Suprapubic skin (tissue), 4 donors: ENCODE measurements at regions not wholly inside any gene's neighbourhood (a gene's known extent, or its start where the extent isn't known, plus 50 kb on each side); places are given as distances from the start of the nearest gene placed in this dataset.

Experiments
- POLR2A ChIP-seq, 2 donors: fragments of 450-650 bp; IDR thresholded peaks; one replicate each; pipeline ENCODE4 v1.6.1; 2017; ENCODE audit warnings: antibody characterized with exemption in 2 of 2, mild to moderate bottlenecking in 2 of 2, moderate library complexity in 2 of 2
- POLR2AphosphoS5 ChIP-seq, 3 donors: sonication (generic); formaldehyde crosslinking; IDR thresholded peaks; one replicate each; pipeline ENCODE4 v1.6.1; 2017; ENCODE audit warnings: antibody characterized with exemption in 3 of 3
- TF ChIP-seq, protein P1 (sequence below), 2 donors: fragments of 200-600 bp in 1 of 2; fragments of 450-650 bp in 1 of 2; sonication (generic) in 1 of 2; IDR thresholded peaks; one replicate each; pipeline ENCODE4 v1.5.1; 2016 to 2019; ENCODE audit warnings: antibody characterized with exemption in 2 of 2, mild to moderate bottlenecking in 1 of 2, moderate library complexity in 1 of 2

DNA sequence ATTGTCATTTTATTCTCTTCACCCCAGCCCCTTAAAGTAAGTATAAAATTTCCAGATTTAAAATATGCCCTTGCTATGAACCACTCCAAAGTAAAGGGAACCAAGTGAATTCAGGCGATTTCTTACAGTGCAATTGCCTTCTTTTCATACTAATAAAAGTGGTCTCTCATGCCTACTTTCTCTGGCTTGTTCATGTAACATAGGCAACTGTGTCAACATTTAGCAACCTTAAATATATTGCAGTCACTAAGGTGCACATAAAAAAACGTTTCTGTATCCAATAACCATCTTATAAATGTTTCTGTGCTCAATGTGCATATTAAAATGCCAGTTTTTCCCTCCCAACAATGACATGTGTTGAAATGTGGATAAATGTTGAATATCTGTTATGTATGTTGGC, 271.6 kb upstream of the DCN start:
- TF ChIP-seq, protein P1, sequence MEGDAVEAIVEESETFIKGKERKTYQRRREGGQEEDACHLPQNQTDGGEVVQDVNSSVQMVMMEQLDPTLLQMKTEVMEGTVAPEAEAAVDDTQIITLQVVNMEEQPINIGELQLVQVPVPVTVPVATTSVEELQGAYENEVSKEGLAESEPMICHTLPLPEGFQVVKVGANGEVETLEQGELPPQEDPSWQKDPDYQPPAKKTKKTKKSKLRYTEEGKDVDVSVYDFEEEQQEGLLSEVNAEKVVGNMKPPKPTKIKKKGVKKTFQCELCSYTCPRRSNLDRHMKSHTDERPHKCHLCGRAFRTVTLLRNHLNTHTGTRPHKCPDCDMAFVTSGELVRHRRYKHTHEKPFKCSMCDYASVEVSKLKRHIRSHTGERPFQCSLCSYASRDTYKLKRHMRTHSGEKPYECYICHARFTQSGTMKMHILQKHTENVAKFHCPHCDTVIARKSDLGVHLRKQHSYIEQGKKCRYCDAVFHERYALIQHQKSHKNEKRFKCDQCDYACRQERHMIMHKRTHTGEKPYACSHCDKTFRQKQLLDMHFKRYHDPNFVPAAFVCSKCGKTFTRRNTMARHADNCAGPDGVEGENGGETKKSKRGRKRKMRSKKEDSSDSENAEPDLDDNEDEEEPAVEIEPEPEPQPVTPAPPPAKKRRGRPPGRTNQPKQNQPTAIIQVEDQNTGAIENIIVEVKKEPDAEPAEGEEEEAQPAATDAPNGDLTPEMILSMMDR (IDR thresholded peaks at IDR 0.05): no peak
- no peak for TF ChIP-seq POLR2AphosphoS5 (IDR thresholded peaks at IDR 0.05)
- no peak for TF ChIP-seq POLR2A (IDR thresholded peaks at IDR 0.05)
